GM21717 (cell line): ENCODE measurements at regions not wholly inside any gene's neighbourhood (a gene's known extent, or its start where the extent isn't known, plus 50 kb on each side); places are given as distances from the start of the nearest gene placed in this dataset.

Source experiments
- ATAC-seq: cut with Tn5 transposase; IDR thresholded peaks from one replicate; pipeline ENCODE4 v1.9.1; 2021; ENCODE audit warnings: mild to moderate bottlenecking, moderate library complexity; ENCODE audit not compliant: unreplicated experiment

GRCh38 chr4:104940927-104941326, 205.7 kb upstream of the TET2 start:
- ATAC-seq: no peak

GRCh38 chr4:104941661-104942062, 205.0 kb upstream of the TET2 start:
- peak; percentile 44 for ATAC-seq

GRCh38 chr4:104942990-104943743, 203.5 kb upstream of the TET2 start:
- ATAC-seq: peak; percentile 66

GRCh38 chr4:104944596-104944995, 202.1 kb upstream of the TET2 start:
- no peak for ATAC-seq

GRCh38 chr4:104964410-104965175, 182.1 kb upstream of the TET2 start:
- ATAC-seq: peak; percentile 30

- peak; percentile 96 for ATAC-seq
Measured at GRCh38 chr4:104966349-104967033, 180.2 kb upstream of the TET2 start.

GRCh38 chr4:104967034-104967401, 179.7 kb upstream of the TET2 start:
- ATAC-seq: peak; percentile 31

GRCh38 chr4:104969394-104970082, 177.1 kb upstream of the TET2 start:
- ATAC-seq: no peak

GRCh38 chr4:104971462-104971861, 175.2 kb upstream of the TET2 start:
- ATAC-seq: no peak

GRCh38 chr4:104973708-104974107, 173.0 kb upstream of the TET2 start:
- ATAC-seq: peak; percentile 39

GRCh38 chr4:104975617-104976016, 171.1 kb upstream of the TET2 start:
- no peak for ATAC-seq

GRCh38 chr4:104976262-104976661, 170.4 kb upstream of the TET2 start:
- peak; percentile 59 for ATAC-seq

GRCh38 chr4:104979083-104979760, 167.5 kb upstream of the TET2 start:
- no peak for ATAC-seq

GRCh38 chr4:104983615-104984179, 163.0 kb upstream of the TET2 start:
- ATAC-seq: no peak

- no peak for ATAC-seq
Measured at GRCh38 chr4:104986306-104986705, 160.4 kb upstream of the TET2 start.

- ATAC-seq: no peak
Measured at GRCh38 chr4:104989371-104989770, 157.3 kb upstream of the TET2 start.

GRCh38 chr4:105002278-105002677, 144.4 kb upstream of the TET2 start:
- no peak for ATAC-seq

- no peak for ATAC-seq
Measured at GRCh38 chr4:105014234-105014633, 132.4 kb upstream of the TET2 start.

GRCh38 chr4:105014635-105015034, 132.0 kb upstream of the TET2 start:
- no peak for ATAC-seq

GRCh38 chr4:105015750-105016149, 130.9 kb upstream of the TET2 start:
- ATAC-seq: no peak
